Midbrain (tissue), 1 donor: ENCODE measurements at regions not wholly inside any gene's neighbourhood (a gene's known extent, or its start where the extent isn't known, plus 50 kb on each side); places are given as distances from the start of the nearest gene placed in this dataset.

Source experiments
- DNase-seq: peaks from one replicate; lab custom pipeline; 2025; lab: John Stamatoyannopoulos, UW

DNA sequence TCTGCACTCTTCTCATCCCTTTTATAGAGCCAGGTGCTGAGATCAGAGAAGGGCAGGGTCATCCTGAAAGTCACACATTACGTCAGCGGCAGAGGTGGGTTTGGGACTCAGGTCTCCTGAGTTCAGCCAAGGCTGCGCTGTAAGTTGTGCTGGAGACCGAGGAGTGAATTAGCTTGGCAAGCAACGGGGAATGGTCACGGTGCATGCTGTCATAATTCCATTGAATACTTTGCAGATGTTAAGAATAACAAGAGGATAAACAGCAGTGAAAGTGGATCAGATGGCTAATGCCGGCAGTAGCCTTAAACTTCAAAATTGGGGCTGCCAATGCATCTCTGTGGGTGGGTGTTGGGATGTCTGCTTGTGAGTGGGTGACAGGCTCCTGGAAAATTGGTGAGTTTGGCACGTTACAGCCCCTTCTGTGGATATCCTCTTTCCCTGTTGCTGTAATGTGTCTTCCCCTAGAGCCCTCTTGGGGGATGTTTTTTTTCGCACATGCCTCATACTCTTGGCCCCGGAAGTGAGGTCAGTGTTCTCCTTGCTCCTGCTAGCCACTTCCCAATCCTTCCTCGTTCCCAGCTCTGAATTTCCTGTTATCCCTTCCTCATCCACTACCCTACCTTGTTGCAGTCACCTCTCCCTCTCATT, 287.1 kb upstream of the SRRM4 start:
- DNase-seq: no peak

DNA sequence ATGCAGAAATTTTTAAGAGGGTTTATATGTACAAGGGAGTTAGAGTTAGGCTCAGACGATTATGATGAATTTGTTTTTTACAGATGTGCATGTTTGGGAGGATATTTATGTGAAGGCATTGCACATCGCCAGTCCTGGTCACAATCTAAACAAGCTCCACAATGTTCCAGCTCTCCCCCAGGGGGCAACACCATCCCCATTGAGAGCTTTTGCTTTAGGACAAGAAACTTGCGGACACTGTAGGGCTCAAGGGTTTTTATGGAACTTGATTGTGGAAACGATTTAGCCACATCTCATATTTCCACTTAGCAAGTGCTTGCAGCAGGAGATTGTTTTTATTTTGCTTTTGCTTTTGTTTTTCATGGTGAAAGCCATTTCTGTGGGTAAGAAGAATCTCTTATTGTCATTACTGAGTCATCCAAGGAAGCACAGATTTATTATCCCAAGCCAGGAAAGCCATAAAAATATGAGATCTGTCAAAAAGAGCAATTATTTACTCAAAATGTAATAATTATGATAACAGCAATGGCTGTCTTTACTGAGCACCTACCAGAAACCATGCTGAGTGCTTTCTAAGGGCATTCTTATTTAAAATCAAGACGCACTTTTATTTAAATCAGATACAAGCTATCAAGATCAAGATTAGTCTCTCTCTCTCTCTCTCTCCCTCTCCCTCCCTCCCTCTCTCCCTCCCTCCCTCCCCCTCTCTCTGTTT, 276.7 kb upstream of the SRRM4 start:
- no peak for DNase-seq

DNA sequence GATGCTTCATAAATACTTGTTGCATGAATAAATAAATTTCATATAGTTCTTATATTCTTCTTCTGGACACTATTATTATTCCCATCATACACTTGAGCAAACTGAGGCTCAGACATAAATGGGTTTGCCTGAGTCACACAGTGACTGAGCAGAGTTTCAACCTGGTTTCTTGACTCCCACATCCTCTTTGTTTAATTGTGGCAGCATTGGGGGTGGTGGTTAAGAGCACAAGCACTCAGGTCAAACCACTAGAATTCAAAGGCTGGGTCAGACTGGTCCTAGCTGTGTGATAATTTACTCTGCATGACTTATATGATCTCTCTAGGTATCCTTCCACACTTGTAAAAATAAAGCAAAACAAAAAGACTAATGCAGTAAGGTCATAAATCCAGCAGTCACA, 274.9 kb upstream of the SRRM4 start:
- DNase-seq: no peak

DNA sequence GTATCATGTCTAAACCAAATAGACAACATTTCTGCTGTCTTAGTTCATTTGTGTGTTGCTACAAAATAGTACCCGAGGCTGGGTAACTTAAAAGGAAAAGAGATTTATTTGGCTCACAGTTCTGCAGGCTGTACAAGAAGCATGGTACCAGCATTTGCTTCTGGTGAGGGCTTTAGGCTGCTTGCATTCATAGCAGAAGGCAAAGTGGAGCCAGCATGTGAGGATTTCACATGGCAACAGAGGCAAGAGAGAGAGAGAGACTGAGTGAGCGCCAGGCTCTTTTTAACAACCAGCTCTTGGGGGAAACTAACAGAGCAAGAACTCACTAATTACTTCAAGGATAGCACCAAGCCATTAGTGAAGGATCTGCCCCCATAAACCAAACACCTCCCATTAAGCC, 271.4 kb upstream of the SRRM4 start:
- DNase-seq: no peak

DNA sequence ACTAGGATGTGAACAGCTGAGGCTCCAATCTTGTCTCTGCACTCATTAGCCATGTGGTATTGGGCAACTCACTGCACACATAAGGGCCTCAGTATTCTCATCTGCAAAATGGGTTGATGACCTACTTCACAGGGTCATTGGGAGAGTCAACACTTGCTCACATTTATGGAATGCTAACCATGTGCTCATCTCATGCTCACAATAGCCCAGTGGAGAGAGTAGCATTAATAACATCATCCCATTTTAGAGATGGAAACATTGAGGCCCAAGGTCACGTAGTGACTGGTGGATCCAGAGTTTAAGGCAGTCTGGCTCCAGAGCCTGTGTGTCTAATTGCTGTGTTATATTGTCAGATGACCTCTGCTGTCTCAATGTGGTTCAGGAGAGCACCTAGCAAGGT, 270.2 kb upstream of the SRRM4 start:
- no peak for DNase-seq

DNA sequence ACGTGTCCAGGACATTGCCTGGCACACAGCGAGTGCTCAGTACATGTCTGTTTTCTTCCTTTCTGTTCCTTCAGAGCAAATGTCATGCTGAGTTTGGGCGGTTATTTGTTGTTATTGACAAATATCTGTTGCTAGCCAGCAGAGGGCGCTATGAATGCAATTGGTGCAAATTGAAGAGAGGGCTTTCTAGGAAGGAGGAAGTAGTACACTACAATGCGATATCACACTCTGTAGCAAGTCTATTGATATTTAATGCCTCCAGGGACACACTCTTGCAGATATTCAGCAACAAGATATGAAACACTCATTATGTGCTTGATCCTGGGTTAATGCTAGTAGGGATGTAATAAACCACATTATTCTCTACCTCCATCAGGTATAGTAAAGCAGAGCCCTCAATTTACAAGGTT, 267.3 kb upstream of the SRRM4 start:
- peak; percentile 26 for DNase-seq

DNA sequence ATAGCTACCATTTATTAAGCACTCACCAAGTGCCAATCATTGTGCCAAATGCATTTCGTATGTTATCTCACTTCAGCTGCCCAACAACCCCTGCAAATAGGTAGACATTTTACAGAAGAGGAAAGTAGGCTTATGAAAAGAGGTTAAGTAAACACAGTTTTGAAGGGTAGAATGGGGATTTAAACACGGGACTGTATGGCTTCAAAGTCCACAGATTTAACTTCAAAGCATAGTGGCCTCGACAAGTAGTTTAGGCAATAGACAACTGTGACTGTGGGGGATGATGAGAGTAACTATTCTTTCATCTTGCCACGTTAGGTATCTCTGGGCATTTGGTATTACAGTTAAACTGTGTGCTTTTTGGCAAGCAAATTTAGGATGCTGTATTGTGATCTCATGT, 266.8 kb upstream of the SRRM4 start:
- no peak for DNase-seq

DNA sequence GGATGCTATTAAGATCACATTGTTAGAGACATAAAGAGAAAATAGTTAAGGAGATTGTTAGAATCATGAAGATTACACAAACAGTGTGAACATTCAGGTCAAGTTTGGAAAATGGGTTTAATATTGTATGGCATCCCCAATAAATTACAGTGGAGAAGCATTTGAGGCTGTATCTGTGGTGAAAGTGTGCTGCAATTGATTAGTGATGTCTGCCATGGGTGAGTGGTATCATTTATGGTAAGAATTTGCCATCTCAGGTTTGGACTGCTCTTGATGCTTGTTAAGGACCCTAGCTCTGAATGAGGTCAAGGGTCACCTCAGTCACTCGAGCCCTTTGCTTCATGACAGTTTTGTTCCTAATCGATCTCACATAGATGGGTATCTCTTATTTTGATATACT, 265.7 kb upstream of the SRRM4 start:
- DNase-seq: no peak

DNA sequence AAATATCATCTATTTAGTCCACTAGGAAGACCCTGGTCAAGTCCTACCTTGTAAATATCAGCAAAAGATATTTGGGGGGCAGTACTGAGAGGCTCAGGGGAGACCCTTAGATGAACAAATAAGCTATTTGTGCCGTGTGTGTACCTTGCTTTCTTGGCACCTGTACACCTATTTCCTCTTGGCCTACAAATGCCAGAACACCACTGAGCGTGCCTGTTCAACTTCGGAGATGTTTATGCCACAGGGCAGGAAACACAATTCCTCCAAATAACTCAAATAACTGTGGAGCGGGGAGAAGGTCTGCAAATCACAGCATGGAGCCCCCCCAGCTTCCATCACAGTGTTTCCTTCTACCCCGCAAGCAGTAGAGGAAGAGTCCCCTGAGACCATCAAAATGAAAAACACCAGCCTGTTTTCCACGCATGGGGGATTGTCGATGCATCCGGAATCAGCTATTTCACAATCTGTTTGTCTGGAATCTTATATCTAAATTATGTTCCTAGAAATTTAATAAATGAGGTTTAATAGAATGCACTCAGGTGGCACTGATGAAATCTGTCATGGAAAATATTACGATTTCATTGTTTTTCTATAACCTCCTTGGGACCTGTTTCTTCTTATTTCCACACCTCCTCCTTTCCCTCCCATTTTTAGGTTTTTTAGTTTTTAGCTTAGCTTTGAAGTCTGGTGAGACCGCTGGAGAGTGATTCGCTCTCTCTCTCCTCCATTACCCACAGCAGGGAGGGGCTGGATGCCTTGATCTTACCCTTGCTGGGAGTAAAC, 254.0 kb upstream of the SRRM4 start:
- no peak for DNase-seq

DNA sequence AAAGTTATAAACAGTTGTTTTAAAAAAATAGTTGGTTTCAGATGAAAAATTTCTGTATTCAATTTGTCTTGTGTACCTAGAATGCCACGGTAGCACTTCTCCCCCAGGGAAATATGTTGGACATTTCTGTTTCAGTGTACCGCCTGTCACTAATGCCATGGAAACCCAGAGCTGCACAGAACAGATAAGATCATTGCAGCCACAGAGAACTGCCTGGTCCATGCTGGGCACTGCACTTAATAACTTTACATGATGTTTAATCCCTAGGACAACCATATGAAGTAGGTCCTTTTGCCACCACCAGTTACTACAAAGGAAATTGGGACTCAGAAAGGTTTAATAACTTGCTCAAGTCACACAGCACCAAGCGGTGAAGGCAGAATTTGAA, 253.4 kb upstream of the SRRM4 start:
- no peak for DNase-seq

DNA sequence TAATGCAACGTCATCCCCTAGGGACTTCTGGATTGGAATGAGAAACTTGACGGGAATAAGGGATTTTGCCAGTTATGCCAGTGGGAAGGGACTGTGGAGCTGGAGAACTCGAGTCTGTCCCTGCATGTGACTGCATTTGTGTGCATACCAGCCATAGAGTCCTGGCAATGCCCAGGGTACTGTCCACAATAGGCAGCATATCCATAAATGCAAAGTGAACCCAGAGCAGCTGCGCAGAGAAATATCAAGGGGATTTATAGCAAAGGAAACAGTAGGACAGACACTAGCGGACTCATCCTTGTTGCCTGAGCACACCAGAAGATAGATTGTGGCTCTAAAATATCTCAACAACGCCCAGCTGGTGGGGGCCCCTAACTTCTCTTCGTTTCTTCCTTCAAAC, 247.1 kb upstream of the SRRM4 start:
- DNase-seq: no peak

DNA sequence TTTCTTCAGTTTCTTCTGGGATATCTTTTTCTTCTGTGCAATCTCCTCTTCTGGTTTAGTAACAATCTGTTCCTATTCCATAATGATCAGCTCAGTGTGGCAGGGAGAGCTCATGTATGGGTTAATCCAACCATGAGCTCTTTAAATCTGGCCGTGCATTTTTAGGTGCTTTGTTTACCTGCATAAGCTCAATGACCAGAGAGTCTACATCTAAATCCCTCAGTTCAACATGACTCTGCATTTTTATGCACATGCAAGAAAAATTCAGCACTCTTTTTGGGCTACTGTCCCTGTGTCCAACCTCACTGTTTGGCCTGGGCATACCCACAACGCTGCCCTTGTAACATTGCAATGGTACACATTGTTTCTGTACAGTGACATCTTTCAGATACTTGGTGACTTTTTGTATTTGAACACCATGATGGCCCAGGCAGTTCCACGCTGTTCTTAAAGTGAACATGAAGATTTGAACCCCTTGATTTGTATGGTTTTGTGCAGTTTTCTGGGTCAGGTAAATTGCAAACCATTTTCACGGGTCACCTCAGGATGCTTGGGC, 243.3 kb upstream of the SRRM4 start:
- no peak for DNase-seq

DNA sequence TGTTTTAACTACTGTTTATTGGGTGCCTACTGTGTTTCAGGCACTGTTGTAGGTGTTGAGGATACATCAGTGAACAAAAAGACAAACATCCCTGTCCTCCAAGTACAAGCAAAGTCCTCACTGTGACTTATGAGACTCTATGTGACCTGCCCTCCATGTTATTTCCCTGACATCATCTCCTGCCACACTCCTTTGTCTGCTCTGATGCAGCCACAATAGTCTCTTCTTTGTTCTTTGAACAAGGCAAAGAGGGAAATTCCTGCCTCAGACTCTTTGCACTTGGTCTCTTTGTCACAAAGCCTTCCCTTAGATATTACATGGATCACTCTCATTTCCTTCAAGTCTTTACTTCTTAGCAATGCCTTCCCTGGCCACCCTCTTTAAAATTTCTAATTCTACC, 240.1 kb upstream of the SRRM4 start:
- DNase-seq: peak; percentile 43

DNA sequence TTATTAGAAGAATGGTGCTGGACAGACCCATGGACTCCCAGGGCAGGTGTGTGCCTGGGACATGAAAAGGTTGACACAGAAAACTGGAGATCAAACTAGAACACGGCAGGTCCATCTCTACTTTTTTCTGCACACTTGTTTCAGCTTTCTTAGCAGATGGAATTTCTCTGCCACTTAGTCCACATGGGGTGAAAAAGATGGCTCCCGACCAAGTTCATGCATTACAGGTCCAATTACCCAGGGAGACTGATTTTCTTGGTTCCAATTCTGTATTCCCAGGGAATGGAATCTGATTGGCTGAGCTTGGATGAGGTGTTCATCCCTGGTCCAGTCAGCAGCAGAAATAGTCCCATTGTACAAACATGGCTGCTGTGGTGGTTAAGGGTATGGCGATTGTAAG, 238.9 kb upstream of the SRRM4 start:
- no peak for DNase-seq

DNA sequence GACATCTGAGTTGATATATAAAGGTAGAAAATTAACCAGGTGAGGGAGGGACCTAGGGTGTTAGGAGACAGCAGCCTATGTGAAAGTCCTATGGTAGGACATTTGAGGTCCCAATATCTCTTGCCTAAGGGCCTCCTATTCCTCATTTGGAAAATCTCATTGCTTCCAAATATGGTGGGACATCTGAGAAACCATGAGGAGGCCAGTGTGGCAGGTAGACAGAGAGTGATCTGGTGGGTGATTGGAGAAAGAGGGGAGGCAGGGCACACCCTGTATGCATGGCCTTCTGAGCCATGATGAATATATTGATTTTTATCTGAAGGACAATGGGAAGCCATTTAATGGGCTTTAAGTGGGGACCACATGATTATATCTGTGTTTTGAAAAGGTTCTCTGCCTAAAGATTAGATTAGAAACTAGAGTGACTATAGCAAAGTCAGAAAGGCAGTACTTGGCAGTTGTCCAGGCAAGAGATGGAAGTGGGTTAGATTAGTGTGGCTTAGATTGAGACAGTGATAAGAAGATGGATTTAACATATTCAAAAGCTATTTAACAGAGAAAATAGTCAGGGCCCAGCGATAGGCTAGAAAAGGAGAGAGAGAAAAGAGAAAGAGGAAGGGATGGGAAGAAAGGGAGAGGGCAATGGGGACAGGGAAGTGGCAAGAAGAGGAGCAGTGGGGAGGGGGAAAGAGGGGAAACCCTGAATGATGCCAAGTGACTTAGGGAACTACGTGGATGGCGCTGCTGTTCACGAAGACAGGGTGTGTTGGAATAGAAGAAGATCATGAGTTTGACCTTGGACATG, 237.2 kb upstream of the SRRM4 start:
- no peak for DNase-seq

DNA sequence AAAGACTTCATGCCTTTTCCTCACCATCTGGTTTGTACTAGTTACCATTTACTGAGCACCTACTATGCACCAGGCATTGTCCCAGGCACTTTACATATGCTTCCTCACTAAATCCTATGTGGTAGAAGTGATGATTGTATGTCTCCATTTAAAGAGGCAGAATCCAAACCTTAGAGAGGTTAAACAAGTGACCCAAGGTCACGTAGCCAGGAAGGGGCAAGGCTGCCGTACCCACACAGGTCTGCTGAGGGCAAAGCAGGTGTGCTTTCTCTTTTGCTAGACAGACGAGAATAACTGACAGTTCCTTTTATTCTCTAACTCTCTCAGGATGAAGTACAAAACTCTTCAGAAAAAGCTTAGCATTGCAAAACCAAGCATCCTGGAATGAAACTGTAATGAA, 235.2 kb upstream of the SRRM4 start:
- no peak for DNase-seq

DNA sequence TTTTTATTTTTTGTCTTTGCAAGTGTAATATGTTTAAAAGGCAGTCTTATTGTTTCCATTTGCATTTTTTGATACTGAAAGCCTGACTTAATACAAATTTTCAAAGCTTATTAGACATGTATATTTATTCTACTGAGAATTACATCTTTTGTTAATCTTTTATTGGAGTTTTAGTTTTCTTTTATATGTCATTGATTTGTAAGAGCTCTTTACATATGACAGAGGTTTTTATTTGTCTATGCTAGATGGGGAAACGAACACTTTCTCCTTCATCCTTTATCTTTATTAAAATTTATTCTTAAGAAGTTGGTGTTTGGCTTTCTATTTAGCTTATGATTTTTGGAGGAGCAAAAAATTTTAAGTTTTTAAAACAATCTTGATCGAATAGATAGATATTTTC, 234.4 kb upstream of the SRRM4 start:
- no peak for DNase-seq

DNA sequence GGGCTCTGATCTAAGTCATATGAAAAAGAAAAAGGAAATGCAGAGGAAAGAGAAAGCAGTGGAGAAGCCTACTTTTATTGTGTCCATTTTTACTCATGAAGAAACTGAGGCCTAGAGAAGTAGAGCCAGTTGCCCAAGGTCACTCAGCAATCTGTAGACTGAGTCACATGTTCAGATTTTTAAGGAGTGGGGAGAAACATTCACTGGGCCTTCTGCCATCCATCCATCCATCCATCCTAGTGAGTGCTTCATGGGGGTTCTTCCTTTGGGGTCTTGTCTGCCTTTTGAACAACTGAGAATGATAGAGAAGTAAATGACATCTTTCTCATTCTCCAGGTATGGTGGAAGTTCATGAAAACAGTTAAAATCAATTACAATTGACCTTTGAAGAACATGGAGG, 233.6 kb upstream of the SRRM4 start:
- no peak for DNase-seq

DNA sequence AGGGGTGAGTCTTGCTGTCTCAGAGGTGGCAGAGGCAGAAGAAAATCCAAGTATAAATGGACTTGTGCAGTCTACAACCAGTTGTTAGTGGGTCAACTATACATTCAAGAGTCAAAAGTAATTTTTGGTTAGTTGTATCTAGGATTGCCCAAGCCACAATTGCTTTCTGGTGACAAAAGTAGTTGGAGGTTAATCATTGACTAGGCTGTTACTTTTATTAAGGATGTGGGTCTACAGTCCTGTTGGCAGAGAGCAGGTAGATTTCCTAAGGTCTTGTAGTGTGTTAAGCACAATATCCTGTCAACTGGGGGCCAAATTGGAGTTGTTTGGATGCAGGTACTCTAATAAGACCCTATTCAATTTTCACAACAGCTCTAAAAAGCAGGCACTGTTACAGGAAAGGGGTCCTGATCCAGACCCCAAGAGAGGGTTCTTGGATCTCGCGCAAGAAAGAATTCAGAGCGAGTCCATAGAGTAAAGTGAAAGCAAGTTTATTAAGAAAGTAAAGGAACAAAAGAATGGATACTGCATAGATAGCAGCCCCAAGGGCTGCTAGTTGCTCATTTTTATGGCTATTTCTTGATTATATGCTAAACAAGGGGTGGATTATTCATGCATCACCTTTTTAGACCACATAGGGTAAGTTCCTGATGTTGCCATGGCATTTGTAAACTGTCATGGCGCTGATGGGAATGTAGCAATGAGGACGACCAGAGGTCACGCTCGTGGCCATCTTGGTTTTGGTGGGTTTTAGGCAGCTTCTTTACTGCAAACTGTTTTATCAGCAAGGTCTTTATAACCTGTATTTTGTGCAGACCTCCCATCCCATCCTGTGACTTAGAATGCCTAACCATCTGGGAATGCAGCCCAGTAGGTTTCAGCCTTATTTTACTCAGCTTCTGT, 232.6 kb upstream of the SRRM4 start:
- no peak for DNase-seq

DNA sequence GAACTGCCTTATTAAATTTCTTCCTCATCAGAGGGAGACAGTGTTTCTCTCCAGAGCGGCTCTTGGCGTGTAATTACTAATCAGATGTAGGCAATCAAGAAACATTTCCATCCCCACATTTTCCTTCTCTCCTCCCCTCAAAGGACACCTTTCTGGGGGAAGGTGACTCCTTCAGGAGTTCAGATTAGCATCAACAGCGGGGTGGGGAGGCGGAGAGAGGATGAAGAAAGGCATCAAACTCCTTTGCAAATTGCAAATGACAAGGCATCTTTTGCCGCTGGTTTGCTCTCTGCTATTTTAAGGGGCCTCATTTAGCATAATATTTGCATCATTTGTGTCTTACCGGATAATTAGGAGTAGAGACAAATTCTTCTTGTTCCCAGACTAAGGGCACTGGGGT, 231.7 kb upstream of the SRRM4 start:
- DNase-seq: no peak

DNA sequence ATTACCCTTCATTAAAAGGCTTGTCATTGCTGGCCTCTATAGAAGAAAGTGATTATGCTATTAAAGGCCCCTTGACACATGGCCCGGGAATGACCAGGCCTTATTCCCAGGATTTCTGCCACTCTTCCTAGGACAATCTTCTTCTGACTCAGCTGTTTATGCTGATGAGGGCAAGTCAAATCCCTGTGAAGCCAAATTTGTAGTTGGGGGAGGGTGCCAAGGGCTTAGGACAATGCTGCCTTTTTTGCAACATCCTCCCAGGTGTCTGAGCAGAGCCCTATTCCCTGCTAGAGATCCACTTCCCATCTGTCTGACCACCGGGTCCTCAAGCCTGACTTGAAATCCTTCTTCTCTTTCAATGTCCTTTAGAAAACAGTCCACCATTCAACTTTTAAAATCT, 230.7 kb upstream of the SRRM4 start:
- no peak for DNase-seq
